ENCODE measurements at regions not wholly inside any gene's neighbourhood (a gene's known extent, or its start where the extent isn't known, plus 50 kb on each side); places are given as distances from the start of the nearest gene placed in this dataset.

DNA sequence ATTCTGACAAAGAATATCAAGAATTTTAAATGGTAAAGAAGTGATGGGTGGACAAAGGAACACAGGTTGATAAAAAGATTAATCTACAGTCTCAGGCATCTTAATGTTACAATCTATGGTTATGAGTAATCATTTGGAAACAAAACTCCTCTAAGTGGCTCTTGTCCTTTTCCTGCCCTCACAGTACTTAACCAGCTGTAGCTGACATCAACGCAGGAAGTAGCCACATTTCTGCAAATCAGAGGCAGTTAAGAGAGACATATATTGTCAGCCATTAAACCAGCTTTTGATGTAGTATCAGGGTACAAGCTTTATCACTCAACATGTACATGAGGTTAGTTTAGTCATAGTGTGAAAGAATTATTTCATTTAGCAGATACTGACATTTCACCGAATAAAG, 244.6 kb downstream of the NR4A2 start:
- no peak for DNase-seq

GRCh38 chr2:156083763-156084493, 248.6 kb downstream of the NR4A2 start:
- DNase-seq = no peak

- DNase-seq = no peak
These were observed 252.7 kb downstream of the NR4A2 start for GRCh38 chr2:156079845-156080244.

GRCh38 chr2:156077041-156077742, 255.3 kb downstream of the NR4A2 start:
- peak; percentile 5 for DNase-seq

DNA sequence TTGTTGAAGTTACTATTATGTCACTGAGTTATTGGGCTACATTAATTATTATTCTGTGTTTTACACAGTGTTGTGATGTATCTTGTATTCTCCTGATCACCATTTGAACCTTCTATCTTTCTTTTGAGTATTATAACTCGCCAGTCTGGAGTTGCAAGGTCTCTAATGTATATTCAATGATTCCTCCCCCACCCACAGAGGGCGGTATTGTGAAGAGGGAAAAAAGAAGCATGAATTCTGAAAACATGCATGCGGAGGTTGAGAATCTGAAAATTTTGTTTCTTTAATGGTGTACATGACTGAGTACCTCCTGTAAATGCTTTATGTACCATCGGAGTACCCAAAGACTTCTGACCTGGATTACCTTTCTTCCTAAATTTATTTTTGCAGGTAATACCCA, 266.6 kb downstream of the NR4A2 start:
- no peak for DNase-seq

GRCh38 chr2:156064540-156064939, 268.0 kb downstream of the NR4A2 start:
- DNase-seq = no peak

GRCh38 chr2:156057647-156058046, 274.9 kb downstream of the NR4A2 start:
- no peak for DNase-seq

DNA sequence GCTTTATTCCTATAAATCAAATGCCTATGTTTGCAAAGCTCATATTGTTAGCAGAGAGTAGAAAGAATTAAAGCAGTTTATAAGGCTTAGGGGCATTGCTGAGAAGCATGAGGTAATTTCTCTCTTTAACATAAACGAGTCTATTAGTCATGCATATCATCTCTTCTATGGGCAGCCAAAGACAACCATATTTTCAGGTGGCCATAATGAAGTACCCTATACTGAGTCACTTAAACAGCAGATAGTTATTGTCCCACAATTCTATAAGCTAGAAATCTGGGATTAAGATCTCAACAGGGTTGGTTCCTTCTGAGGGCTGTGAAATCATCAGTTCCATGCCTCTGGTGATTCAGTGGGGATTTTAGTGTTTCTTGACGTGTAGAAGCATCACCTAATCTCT, 277.5 kb downstream of the NR4A2 start:
- DNase-seq = no peak

DNA sequence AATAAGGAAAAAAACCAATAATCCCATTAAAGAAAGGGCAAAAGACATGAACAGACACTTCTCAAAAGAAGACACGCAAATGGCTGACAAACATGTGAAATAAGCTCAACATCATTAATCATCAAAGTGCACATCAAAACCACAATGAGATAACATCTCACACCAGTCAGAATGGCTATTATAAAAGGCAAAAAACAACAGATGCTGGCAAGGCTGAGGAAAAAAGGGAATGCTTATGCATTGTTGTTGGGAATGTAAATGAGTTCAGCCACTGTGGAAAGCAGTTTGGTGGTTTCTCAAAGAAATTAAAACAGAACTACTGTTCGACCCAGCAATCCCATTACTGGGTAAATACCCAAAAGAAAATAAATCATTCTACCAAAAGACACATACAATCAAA, 285.6 kb downstream of the NR4A2 start:
- no peak for DNase-seq

GRCh38 chr2:156042895-156043294, 289.6 kb downstream of the NR4A2 start:
- DNase-seq = no peak

- no peak for DNase-seq
These were observed 294.5 kb downstream of the NR4A2 start for GRCh38 chr2:156038021-156038420.

DNA sequence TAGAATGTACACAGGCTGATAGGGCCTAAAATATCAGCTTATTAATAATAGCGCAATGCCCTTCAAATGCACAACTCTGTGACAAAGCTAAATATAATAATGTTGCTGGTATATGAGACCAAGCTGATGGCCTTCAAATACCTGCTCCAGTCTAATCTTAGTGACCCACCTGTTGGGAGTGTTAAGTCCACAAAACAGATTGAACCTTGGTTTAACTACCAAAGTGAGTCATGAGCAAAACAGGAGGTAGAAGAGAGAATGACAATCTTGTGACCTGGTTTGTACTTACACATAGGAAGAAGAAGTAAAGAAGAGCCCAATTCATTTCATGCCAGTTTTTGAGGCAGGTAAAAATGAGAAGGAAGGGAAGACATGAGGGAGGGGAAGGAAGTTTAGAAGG, 295.0 kb downstream of the NR4A2 start:
- no peak for DNase-seq

DNA sequence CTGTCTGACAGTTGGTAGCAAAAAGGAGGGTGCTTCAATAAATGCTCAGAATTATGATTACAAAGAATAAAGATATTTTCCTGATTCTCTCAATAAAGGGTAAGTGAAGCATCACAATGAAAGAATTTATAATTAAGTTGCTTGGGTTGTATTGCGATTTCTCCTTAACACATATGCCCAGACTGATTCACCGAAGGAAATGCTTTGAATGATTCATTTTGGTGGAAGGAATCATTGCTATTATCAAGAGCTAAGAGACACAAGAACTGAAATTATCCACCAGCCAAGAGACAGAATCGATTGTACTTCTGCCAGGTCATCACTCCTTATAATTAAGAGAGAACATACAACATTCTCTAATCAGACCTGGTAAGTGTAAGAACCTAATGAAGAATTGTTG, 301.4 kb downstream of the NR4A2 start:
- DNase-seq = no peak

GRCh38 chr2:156023229-156023869, 309.2 kb downstream of the NR4A2 start:
- DNase-seq = no peak

DNA sequence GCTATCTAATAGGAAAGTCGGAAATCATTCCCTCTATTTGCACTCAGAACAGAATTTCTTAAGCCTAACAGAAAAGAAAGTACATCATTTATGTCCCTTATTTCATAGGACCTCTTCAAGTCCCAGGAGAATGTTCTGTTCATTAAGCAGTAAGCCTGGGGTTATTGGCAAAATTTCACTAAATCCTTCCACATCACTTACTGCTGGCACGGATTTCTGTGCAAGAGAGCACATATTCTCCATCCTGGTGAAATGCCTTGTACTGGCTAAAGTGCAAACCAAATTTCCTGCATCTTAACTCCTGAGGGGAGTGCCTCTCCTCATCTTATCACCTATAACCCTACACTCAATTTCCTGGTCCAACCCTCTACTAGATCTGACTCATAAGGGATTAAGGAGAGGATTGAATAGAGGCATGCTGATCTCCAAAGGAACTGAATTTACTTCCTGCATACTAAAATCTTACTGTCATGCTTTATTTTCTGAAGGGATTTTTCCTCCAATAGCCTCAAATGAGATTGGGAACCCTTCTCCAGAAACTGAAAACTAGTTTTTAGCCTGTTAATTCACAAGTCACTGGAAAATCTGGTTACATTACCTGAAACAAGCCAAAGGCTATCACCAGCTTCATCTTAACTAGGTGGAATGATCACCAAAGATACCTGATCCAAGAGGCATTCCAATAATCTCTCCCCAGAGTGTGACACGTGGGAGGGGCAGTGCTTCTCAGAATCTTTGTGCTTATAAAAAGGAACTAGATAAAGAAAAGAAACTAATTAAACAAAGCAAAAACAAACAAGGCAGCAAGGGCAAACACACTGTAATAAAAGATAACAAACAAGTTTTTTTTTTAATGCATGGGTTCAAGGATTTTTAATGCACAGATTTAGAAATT, 311.1 kb downstream of the NR4A2 start:
- DNase-seq = no peak

DNA sequence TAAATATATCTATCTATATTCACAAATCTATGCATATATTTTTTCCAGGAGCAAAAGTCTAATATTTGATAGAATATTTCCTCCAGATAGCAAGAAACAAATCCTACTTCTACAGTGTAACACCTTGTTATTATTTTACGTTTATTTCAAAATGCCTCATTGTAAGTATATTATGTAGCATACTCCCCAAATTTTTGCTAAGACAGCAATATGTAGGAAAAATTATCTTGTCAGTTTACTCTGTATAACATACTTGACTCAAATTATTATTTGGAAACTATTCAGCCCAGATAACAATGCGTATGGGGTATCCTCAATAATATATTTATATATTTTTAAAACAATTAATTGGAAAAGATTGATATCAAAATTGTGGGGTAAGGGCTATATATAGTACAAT, 313.2 kb downstream of the NR4A2 start:
- DNase-seq = no peak

GRCh38 chr2:156017341-156017885, 315.1 kb downstream of the NR4A2 start:
- no peak for DNase-seq

GRCh38 chr2:156009293-156009692, 323.2 kb downstream of the NR4A2 start:
- DNase-seq = no peak

DNA sequence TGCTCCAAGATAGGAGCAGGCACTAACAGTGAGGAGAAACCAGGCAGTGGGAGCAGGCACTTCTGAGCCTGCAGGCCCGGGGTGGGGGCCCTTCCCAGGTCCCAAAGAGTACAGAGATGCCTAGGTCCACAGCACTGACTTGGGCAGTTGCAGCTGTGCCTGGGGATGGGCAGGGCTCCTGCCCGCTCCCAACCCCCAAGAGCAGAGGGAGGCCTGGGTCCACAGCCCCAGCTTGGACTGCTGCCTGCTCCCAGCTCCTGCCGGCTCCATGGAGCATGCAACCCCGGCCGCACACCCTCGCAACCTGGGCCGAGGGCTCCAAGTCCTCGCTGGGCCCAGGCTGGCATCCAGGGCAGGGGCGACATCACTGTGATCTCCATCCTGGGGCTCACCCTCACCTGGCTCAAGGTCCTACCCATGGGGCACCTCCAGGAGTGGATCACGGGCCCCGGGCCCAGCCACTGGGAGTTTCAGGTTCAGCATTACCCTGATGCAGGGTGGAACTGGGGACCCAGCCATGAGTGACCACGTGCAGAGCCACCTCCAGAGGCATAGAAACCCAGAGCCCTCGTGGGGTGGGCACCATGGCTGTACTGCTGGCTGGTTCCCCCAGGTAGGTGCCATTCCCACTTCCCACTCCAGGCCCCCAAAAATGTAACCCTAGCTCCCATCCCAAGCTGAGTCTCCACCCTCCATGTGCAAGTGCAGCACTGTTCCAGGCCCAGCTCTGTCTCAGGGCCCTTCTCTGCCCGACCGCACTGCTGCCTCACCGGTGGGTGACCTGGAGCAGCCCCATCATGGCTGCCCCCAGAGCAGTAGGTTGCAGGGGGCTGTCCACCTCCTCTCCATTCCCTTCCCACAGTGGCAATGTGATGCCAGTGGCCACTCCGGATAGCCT, 325.6 kb downstream of the NR4A2 start:
- DNase-seq = no peak

DNA sequence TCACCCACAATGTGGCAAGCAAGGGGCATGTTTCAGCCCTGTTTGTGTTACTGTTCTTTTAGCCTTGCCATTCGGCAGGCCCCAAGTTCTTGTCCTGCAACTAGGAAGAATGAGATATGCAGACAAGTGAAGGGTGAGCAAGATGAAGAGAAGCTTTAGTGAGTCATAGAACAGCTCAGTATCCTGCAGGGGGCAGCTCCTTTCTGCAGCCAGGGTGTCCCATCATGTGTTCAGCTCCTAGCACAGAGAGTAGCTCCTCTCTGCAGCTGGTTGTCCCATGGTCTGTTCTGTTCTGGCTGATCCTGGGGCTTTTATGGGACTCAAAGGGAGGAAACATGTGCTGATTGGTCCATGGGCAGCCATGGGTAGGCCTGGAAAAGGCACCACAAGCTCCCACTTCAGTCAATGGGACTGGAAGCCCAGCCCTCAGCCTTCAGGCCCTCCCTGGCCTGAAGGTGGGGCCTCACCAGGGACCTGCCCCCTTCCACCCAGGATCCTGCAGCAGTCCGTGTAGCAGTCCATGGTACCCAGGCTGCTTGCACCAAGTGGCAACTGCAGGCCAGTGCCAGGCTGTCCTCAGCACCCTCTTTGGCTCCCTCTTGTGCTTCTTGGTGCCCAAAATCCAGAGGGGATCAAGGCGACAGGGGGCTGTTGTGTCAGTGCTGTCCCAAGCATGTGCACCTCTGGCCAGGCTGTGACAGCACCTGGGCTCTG, 326.4 kb downstream of the NR4A2 start:
- no peak for DNase-seq

GRCh38 chr2:156005531-156005930, 327.0 kb downstream of the NR4A2 start:
- DNase-seq = no peak
